Renal cortical epithelial cell (primary cell): ENCODE measurements at regions not wholly inside any gene's neighbourhood (a gene's known extent, or its start where the extent isn't known, plus 50 kb on each side); places are given as distances from the start of the nearest gene placed in this dataset.

Experiments
- DNase-seq: peaks from one replicate; pipeline ENCODE4 v3.0.0-alpha.2; 2011; ENCODE audit warnings: low read depth

DNA sequence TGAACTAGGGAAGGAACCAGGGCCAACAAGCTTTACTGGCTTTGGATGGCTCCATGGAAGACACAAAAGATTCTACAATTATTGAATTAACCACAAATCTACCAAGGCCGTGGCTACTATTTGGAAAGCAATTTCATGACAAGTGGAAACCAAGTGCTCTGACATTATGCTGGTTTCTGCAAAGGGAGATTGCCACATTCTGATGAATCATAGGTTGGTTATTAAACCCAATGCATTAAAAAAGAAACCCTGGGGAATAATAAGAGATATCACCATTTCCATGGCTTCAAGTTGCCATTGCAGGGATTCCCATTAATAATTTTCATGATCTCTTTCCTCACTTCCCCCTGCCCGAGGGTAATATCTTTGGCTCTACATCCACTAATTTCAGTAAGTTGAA is 359.2 kb upstream of the NCAM2 start:
- DNase-seq, result no peak

DNA sequence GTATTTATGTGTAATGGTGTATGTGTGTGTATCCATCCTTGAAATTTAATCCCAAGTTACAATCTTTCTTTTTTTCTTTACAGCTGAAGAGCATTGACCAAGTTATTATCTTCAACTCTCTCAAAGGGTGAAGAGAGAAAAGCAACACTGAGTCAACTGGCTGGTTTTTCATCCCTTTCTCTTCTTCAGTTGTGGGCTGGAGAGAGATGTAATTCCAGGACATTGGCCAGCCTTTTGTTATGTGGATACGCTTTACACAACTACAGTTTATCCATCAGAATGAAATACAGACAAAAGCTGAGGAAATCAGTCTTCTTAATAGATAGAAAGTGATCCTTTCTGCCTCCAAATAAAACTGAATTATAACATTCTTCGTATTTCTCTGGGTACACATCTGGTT is 357.0 kb upstream of the NCAM2 start:
- no peak for DNase-seq

DNA sequence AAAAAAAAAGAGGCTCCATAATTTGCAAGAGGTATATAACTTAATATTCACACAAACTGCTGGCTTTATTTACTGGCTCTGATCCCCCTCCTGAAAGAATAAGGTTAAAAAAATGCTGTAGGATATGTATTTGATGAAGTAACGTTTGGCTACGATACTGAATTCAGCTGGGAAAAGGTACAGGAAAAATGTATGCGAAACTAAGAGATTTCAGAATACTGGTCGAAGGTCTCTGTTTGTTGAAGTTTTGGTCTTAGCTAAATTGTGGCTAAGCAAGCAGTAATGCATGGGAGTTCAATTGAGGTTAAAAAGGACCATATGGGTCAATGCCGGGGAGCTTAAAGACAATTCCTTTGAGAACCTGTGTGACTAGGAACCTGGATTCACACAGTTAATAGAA is 355.5 kb upstream of the NCAM2 start:
- no peak for DNase-seq

DNA sequence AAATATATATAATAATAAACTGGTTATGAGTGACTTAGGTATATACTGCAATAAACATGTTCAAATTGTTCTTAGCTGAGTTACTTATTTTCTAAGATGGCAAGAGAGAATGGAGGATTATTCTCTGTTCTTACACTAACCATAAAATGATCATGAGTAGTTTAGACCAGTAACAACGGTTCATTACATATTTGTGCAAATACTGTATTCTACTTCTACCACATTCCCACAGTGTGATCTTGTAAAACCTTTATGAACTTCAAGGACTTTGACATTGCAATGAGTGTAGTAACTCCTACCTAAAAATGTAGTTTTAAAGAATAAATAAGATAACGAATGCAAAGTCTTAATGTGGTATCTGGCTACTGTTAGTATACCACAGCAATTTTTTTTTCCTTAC is 353.7 kb upstream of the NCAM2 start:
- no peak for DNase-seq

DNA sequence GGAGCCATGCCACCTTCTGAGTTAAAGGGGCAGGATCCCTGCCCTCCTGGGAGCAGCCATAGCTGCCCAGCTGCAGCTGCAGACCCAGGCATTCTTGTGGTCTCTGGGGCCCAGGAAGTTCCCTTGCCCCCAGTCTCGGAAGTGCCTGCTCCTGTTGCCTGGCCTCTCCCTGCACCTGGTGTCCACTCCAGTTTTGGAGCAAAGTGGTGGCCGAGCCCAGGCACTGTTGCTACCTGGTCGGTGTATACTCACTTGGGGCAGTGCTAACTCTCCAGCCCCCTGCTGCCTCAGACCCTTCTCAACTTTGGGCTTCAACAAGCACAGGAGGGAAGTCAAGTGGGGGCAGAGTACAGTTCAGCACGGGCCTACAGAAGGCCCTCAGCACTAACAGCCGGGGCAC is 352.9 kb upstream of the NCAM2 start:
- DNase-seq, result no peak

DNA sequence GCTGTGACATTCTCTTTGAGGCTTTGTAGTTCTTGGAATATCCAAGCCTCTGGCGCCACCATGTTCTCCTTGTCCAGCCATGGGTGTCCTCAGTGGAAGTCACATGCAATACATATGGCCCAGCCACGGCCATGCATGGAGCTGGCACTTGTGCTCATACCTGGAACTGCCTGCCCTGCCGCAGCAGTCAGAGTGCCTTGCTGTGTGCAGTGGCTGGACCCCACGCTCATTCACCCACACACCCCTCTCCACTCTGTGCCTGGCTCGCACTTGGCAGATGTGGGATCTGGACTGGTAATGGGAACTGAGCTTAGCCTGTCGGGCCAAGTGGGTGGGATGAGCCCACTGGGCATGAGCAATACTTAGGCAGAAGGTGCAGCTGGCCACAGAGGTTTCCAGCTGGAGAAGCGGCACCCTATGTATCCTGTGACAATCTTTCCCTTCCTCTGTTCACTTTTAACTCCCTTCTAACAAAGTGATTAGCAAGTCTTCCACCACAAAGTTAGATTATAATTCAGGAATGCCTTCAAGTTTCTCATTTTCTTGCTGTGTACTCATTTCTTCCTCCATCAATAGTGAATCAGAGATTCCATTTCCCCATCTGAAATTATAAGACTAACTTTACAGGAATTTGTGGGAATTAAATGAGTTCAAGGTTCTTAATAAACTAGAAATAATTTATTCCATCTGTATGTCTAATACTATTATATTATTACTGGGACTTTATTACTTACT is 351.6 kb upstream of the NCAM2 start:
- no peak for DNase-seq

DNA sequence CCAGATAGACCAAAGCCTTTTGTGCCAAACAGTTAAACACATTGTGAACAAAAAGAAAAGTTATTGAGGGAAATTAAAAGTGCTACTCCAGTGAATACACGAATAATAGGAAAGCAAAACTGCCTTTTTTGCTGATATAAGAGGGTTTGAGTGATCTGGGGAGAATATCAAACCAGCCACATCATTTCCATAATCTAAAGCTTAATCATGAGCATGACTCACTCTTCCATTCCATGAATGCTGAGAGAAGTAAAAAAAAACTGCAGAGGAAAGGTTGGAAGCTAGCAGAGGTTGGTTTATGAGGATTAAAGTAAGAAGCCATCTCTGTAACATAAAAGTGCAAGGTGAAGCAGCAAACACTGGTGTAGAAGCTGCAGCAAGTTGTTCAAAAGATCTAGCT is 350.6 kb upstream of the NCAM2 start:
- no peak for DNase-seq

DNA sequence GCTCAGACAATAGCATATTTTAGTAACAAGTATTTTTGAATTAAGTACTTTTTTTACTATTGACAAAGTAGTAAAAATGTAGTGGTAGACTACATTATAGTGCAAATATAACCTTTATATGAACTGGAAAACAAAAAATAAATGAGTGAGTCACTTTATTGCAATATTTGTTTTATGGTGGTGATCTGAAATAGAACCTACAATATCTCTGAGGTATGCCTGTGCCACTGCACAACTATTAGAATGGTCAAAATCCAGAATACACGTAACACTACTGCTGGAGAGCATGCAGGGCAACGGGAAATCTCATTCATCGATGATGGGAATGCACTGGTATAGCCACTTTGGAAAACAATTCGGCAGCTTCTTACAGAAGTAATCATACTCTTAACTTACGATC is 349.0 kb upstream of the NCAM2 start:
- no peak for DNase-seq

DNA sequence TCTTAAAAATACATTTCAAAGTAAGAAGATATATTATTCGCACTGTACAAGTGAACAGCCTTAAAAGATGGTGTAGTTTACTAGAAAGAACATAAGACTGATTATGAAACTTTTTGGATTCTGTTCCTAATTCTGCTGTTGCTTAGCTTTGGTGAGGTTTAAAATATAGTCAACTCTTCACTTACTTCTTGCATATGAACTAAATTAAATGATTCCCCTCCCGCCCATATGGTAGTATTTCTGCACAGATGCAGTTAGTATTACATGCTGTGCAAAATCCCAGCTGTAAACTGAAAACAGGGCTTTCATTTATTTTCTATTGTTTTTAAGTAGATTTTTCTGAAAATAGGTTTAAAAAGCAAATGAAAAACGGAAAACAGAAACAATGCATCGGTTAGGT is 345.4 kb upstream of the NCAM2 start:
- DNase-seq, result no peak

DNA sequence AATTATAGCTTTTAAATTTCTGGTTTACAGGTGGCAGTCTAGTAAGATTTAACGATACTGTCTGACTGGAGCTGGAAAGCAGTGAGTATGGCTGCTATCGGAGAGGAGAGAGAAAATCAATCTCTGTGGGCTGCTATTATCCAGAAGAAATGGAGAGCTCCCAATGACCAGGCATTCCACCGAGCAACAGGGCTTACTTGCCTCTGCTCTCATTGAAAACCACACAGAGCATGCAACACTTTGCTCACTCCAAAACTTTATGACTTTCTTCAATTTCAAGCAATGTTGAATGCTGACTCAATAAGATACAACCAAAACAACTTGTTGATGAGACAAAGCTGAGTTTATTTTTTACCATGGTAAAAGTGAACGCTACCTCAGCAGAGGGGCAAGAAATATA is 337.0 kb upstream of the NCAM2 start:
- DNase-seq, result no peak

DNA sequence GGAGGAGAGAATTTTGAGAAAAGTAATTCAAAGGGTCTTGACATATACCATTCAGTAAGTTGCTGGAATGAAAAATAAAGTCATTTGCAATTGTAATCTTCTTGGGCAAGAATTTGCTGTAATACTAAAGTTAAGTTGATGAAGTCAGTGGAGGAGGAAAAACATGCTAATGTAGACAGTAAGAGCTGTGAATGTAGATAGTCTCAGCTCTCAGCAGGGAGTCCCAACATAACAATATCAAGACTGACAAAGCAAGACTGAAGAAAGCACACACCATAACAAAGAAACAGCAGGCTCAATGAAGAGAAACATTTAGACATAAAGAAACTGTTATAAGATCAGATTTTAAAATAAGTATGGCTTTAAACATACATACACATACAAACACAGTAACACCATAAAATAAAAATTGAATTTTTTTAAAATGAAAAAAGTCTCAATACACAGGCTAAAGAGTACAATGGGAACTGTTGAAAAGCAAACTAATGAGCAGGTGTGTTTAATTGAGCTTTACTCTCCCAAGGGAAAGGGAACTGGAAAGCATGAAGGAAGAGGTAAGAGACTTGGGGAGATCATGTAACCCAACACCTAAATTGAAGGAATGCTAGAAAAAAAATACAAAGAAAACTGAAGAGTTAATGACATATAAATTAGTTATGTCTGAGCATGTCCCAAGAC is 336.3 kb upstream of the NCAM2 start:
- no peak for DNase-seq

DNA sequence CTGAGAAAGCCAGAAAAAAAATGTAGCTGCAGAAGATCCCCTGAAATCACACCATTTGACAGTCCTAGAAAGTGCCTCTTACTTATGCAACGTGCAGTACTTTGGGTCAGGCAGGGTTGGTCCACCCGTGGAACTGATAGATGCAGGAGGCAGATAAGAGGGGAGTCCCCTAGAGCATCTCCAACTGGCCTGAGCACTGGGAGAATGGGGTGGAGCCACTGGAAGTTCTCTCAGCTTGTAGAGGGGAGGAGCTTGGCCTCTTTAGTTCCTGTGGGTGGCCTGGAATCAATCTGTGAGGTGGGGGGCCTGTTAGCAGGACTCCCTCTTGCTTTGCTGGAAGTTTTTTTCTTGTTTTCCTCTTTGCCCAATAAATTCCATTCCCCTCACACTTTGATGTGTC is 335.7 kb upstream of the NCAM2 start:
- no peak for DNase-seq

DNA sequence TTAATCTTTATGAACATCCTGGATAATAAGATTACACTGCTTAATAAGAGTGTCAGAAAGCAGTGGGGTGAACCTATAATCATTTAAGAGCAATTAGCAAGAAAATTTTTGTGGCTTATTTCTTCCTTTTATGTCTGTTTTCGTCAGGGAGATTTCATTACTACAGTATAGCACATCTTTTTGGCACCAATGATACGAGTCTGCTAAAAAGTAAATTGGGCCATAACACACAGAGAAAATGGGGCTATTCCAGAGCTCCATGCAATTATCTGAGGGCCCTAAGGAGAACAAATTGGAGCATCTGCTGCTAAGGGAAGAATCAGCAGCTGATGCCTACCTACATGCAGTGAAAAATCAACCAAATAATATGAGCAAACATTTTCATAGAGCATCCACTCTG is 330.3 kb upstream of the NCAM2 start:
- DNase-seq, result no peak

DNA sequence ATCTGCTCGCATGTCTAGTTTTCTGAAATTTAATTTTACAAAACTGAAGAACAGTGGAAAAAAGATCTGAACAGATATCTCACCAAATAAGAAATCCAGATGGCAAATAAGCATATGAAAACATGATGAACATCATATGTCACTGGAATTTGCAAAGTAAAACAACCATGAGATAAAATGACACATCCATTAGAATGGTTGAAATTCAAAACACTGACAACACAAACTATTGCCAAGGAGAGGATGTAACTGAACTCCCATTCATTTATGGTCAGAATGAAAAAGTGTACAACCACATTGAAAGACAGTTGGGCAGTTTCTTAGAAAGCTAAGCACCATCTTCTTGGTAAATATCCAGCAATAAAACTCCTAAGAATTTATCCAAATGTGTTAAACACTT is 312.7 kb upstream of the NCAM2 start:
- DNase-seq, result no peak

DNA sequence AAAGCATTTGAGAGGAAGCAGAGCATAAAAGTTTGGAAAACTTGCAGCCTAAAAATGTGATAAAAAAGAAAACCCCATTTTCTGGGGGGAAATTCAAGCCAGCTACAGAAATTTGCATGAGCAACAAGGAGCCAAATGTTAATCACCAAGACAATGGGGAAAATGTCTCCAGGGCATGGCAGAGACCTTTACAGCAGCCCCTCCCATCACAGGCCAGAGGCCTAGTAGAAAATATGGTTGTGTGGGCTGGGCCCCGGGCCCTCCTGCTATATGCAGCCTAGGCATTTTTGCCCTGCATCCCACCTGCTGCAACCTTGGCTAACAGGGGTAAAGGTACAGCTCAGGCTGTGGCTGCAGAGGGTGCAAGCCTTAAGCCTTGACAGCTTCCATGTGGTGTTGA is 299.6 kb upstream of the NCAM2 start:
- no peak for DNase-seq

DNA sequence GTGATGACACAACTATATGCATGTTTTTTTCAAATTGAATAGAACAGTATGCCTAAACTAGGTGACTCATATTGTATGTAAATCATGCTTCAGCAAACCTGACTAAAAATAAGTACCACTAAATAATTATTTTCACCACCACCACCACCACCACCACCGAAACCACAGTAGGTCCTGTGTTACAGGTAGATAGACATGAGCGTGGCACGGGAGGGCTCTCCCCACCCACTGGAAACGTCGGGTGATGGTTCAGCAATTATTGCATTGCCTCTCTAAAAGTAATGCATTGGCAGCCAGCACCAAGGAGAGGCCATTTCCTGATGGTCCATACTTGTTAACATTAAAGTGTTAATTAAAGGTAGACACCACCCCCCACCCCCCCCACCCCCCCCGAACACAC is 297.0 kb upstream of the NCAM2 start:
- DNase-seq, result no peak

DNA sequence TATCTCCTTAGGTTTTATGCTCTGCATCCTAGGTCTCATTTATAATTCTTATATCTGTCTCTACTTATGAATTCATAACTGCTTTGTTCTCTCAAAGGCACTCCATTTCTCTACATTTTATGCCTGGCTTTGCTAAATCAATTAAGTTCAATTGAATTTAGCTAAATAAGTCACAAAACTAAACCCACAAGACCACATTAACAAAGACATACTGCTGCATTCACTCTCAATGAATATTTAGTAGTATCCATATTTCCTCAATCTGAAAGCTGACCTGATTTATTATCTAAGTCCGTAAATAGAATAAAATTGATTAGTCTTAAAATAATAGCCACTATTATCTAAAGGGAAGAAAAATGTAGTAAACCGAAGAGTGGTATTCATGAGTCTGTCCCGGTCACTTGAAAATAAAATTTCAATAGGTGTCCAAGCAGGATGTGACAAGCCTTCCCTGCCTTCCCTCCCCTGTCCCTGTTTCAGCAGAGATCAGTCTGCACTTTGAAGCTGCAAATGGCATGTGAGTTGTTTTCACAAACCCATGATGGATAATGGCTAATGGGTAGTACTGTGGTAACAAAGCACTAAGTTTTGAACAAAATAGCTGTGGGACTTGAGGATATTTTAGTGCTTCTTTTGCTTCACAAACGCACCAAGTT is 295.0 kb upstream of the NCAM2 start:
- no peak for DNase-seq

DNA sequence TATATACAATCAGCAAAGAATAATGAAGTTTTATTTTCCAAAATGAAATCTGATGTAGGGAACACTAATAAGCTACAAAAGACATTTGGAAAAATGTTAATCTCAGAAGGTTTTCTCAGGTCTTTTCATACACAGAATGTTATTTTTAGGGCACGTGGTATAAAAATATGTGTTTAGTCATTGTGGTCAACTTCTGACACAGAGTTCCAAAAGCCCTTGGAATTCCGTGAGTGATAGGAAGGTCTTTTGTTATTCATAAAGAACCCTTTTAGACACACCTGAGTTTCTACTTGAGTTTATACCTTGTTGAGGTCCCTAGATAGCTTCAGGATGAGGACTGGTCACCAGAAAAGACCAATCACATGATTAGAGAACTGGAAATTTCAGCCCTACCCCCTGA is 277.6 kb upstream of the NCAM2 start:
- no peak for DNase-seq

DNA sequence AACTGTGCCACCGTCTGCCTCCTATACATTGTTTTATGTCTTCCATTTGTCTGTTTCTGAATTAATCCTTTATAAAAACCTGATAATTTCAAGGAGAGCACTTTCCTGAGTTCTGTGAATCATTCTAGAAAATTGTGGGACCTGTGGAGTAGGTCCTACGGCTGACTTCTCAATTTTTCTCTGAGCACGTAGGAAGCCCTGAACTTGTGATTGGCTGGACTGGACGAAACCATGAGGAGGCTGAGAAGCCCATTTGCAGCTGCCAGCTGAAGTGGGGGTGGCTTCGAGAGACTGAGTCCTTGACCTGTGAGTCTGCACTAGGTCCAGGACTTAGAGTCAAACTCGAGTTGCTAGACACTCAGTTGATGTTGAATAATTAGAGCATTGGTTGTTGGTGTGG is 277.1 kb upstream of the NCAM2 start:
- DNase-seq, result no peak

DNA sequence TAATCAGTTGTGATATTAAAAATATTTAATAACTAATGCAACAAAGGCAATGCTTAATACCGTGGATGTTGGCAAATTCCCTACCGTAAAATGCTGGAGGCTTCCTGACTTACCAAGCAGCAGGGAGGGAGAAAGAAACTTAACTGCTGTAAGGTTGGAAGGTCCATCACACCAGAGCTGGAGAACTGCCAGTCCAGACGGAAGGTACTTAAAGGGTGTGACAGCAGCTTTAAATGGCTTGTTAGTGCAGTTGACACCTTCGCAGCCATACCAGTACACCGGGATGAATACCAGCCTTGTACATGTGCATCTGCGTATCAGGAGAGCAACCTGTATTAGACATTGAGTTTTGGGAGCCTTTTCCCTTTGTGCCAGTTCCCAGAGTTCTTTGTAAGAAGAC is 269.5 kb upstream of the NCAM2 start:
- DNase-seq, result no peak

DNA sequence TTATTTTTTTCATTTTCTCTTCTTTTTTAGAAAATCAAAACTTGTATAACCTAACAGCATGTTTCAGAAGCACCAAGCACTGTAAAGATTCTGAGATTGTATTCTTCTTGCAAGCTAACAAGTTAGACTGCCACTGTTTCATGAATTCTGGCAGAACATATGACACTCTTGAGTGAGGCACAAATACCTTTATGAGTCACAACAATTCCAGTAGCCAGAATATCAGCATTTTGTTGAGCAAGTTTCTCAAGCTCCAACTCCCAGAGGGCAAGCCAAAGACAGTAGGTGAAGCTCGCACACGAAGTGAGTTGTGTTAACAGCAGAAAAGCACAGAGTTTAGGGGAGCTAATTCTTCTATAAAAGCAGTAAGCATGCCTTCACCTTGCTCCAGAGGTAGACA is 268.8 kb upstream of the NCAM2 start:
- no peak for DNase-seq

DNA sequence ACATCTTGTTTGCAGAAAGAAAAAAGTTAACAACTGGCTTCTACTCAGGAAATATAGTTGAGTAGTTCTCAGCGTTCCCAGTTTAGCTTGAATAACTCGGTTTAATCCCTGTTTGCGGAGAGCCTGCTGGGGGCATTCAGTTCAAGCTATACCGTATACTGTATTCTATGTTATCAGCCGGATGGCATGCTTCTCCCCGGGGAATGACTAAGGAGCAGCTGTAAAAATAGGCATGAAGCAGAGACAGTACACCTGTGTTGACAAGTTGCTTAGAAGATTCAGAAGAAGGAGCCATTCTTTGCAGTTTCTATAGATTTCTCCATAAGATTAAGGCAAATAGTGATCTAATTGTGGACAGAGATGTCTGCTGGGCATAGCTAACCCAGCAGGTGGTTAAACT is 267.8 kb upstream of the NCAM2 start:
- no peak for DNase-seq

DNA sequence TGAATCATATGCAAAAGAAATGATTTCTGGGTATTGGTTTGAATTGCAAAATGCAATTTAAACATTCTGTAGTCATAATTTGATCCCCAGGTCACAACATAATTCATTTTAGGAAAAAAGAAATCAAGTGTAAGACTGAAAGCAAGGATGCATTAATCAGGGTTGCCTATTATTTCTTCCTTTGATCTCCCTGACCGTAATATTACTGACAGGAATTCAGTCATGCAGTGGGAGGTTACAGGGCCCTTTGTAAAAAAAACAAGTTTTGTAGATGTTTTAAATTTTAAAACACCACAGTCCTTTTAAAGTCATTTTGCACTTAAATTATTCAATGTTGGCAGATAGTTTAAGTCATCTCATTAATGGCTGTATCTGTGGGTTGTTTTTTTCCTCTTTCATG is 263.0 kb upstream of the NCAM2 start:
- DNase-seq, result no peak
